ENCODE measurements at regions not wholly inside any gene's neighbourhood (a gene's known extent, or its start where the extent isn't known, plus 50 kb on each side); places are given as distances from the start of the nearest gene placed in this dataset.
"Not testable (repeated sequence)": the region's sequence is repeated elsewhere in the genome, so short reads cannot be mapped to it uniquely, and the experiment has no call there.

DNA sequence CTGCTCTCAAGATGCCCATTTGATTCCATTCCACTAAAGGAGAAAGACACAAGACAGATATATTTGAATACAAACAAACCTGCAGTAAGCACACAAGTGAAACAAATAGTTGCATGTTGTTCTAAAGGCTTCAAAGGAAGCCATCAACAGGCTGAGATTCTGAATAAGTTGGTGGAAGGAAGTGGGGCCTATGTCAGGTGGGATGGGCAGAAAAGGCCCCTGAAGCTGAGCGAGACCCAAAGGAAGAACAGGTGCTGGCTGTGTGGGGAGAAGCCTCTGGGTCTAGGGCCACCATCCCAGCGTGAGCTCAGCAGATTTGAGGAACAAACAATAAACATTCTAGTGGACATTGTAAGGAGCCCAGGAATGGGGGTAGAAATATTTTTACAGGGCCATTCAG, 82.4 kb upstream of the PLAC8 start:
- Histone ChIP-seq H3K36me3 (ENCODE audit: control insufficient read depth in 1 of 2, insufficient read depth in 2 of 2, low read length in 2 of 2) (no peaks in the 10 kb centered on the region), H3K9ac (ENCODE audit: low read depth in 1 of 2, low read length in 2 of 2) (no peak overlapping the region), H3K27me3 (ENCODE audit: control insufficient read depth in 1 of 2, insufficient read depth in 2 of 2, low read length in 2 of 2) (no peaks in the 10 kb centered on the region), H3K27ac (ENCODE audit: low read depth, low read length) (no peak overlapping the region), H3K9me3 (ENCODE audit: control insufficient read depth in 1 of 2, low read length in 2 of 2) (no peaks in the 10 kb centered on the region), H3K4me1 (ENCODE audit: control insufficient read depth in 1 of 2, insufficient read depth in 2 of 2, low read length in 2 of 2) (peaks cover 15 to 16% of the 10 kb centered on the region in 2 donors), H3K4me3 (ENCODE audit: low read depth in 1 of 2, low read length in 2 of 2) (no peak overlapping the region)

DNA sequence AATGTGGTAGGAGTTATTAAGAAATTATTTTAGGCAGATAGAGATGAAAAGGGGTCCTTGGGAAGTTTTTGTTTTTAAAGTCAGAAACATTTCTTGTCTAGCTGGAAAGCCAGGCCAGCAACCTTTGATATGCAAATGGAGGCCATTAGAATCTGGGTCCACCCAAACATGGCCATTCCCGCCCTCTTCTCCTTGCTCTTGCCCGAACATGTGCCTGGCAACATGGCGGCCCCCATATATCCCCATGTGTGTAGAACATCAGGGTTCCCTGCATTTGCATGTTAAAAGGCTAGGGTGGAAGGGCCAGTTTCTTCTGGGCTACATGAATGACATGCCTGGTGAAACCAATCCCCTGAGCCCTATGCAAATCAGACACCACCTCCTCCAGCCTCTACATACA, 80.7 kb upstream of the PLAC8 start:
- peaks cover 15 to 16% of the 10 kb centered on the region in 2 donors for H3K4me1 ChIP-seq (ENCODE audit: control insufficient read depth in 1 of 2, insufficient read depth in 2 of 2, low read length in 2 of 2)
- H3K9ac ChIP-seq (ENCODE audit: low read depth in 1 of 2, low read length in 2 of 2), result no peak overlapping the region
- H3K9me3 ChIP-seq (ENCODE audit: control insufficient read depth in 1 of 2, low read length in 2 of 2), result no peaks in the 10 kb centered on the region
- no peak overlapping the region for H3K4me3 ChIP-seq (ENCODE audit: low read depth in 1 of 2, low read length in 2 of 2)
- H3K27me3 ChIP-seq (ENCODE audit: control insufficient read depth in 1 of 2, insufficient read depth in 2 of 2, low read length in 2 of 2), result no peaks in the 10 kb centered on the region
- no peak overlapping the region for H3K27ac ChIP-seq (ENCODE audit: low read depth, low read length)
- no peaks in the 10 kb centered on the region for H3K36me3 ChIP-seq (ENCODE audit: control insufficient read depth in 1 of 2, insufficient read depth in 2 of 2, low read length in 2 of 2)

DNA sequence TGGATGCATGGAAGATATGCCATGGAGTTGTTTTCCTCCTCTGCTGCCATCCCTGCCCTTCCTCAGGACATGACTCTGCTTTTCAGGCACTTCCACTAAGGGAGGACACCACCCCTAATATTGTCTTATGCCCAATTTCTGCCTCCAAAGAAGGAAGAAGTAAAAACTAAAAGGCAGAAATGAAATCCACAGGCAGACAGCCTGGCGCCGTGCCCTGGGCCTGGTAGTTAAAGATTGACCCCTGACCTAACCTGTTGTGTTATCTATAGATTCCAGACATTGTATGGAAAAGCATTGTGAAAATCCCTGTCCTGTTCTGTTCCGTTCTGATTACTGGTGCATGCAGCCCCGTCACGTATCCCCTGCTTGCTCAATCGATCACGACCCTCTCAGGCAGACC, 80.1 kb upstream of the PLAC8 start:
- H3K27ac ChIP-seq (ENCODE audit: low read depth, low read length), result not testable (repeated sequence)

GRCh38 chr4:83192634-83193033, 78.1 kb upstream of the PLAC8 start:
- no peaks in the 10 kb centered on the region for H3K27me3 ChIP-seq (ENCODE audit: control insufficient read depth in 1 of 2, insufficient read depth in 2 of 2, low read length in 2 of 2)
- no peak overlapping the region for H3K4me3 ChIP-seq (ENCODE audit: low read depth in 1 of 2, low read length in 2 of 2)
- H3K9me3 ChIP-seq (ENCODE audit: control insufficient read depth in 1 of 2, low read length in 2 of 2), result no peaks in the 10 kb centered on the region
- H3K9ac ChIP-seq (ENCODE audit: low read depth in 1 of 2, low read length in 2 of 2), result no peak overlapping the region
- H3K36me3 ChIP-seq (ENCODE audit: control insufficient read depth in 1 of 2, insufficient read depth in 2 of 2, low read length in 2 of 2), result no peaks in the 10 kb centered on the region
- H3K27ac ChIP-seq (ENCODE audit: low read depth, low read length), result no peak overlapping the region
- H3K4me1 ChIP-seq (ENCODE audit: control insufficient read depth in 1 of 2, insufficient read depth in 2 of 2, low read length in 2 of 2), result peaks cover 5 to 12% of the 10 kb centered on the region in 2 donors

More for the DNA sequence above, 80.1 kb upstream of the PLAC8 start:
- H3K4me1 ChIP-seq (ENCODE audit: control insufficient read depth in 1 of 2, insufficient read depth in 2 of 2, low read length in 2 of 2), result peaks cover 15 to 16% of the 10 kb centered on the region in 2 donors
- not testable (repeated sequence) for H3K9ac ChIP-seq (ENCODE audit: low read depth in 1 of 2, low read length in 2 of 2); H3K27me3 ChIP-seq (ENCODE audit: control insufficient read depth in 1 of 2, insufficient read depth in 2 of 2, low read length in 2 of 2); H3K36me3 ChIP-seq (ENCODE audit: control insufficient read depth in 1 of 2, insufficient read depth in 2 of 2, low read length in 2 of 2); H3K4me3 ChIP-seq (ENCODE audit: low read depth in 1 of 2, low read length in 2 of 2); H3K9me3 ChIP-seq (ENCODE audit: control insufficient read depth in 1 of 2, low read length in 2 of 2)

DNA sequence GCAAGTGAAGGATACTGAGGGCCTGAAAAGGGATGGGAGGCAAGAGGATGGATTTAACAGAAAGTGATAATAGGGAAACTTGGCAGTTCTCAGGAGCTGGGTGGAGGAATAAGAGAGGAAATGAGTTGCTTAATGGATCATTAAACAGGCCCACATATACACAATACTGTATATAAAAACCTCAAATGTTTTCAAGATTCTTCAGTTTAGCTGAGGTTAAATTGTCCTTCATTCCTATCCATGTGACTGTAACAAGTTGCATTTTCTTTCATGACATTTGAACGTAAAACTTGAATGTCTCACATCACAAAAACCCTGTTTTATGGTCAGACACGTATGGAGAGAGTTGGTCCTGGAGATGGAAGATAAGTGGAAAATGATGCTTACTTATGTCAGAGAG, 76.5 kb upstream of the PLAC8 start:
- H3K9ac ChIP-seq (ENCODE audit: low read depth in 1 of 2, low read length in 2 of 2), result no peak overlapping the region
- no peak overlapping the region for H3K4me3 ChIP-seq (ENCODE audit: low read depth in 1 of 2, low read length in 2 of 2)
- no peak overlapping the region for H3K27ac ChIP-seq (ENCODE audit: low read depth, low read length)
- no peaks in the 10 kb centered on the region for H3K9me3 ChIP-seq (ENCODE audit: control insufficient read depth in 1 of 2, low read length in 2 of 2)
- H3K4me1 ChIP-seq (ENCODE audit: control insufficient read depth in 1 of 2, insufficient read depth in 2 of 2, low read length in 2 of 2), result peaks cover 0 to 8% of the 10 kb centered on the region in 2 donors
- H3K36me3 ChIP-seq (ENCODE audit: control insufficient read depth in 1 of 2, insufficient read depth in 2 of 2, low read length in 2 of 2), result no peaks in the 10 kb centered on the region
- no peaks in the 10 kb centered on the region for H3K27me3 ChIP-seq (ENCODE audit: control insufficient read depth in 1 of 2, insufficient read depth in 2 of 2, low read length in 2 of 2)

DNA sequence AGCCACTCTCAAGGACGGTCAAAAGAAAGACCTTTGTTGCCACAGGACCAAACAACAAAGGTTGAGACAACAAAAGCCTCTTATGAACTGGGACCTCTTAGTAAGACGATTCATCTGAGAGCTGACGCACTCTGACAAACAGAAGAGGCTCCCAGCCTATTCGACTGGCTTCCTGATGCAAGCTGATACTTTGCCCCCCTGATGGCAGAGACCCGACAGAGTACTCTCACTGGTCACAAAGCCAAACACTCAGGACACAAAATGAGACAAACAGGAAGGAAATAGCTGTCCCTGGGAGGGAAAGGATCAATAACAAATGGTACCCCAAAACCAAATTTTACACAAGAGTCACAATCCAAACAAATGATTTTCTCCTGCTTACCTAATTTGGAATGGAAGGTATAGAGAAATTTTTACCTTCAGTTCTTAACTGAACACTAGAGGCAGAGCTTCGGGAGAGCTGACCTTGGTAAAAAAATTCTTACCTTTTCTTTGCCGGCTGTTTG, 75.2 kb upstream of the PLAC8 start:
- H3K4me1 ChIP-seq (ENCODE audit: control insufficient read depth in 1 of 2, insufficient read depth in 2 of 2, low read length in 2 of 2), result peaks cover 0 to 8% of the 10 kb centered on the region in 2 donors
- no peaks in the 10 kb centered on the region for H3K27me3 ChIP-seq (ENCODE audit: control insufficient read depth in 1 of 2, insufficient read depth in 2 of 2, low read length in 2 of 2)
- H3K36me3 ChIP-seq (ENCODE audit: control insufficient read depth in 1 of 2, insufficient read depth in 2 of 2, low read length in 2 of 2), result no peaks in the 10 kb centered on the region
- no peaks in the 10 kb centered on the region for H3K9me3 ChIP-seq (ENCODE audit: control insufficient read depth in 1 of 2, low read length in 2 of 2)
- H3K9ac ChIP-seq (ENCODE audit: low read depth in 1 of 2, low read length in 2 of 2), result no peak overlapping the region
- no peak overlapping the region for H3K27ac ChIP-seq (ENCODE audit: low read depth, low read length)
- no peak overlapping the region for H3K4me3 ChIP-seq (ENCODE audit: low read depth in 1 of 2, low read length in 2 of 2)

GRCh38 chr4:83180431-83180968, 66.0 kb upstream of the PLAC8 start:
- Histone ChIP-seq H3K27me3 (ENCODE audit: control insufficient read depth in 1 of 2, insufficient read depth in 2 of 2, low read length in 2 of 2) (no peaks in the 10 kb centered on the region), H3K4me1 (ENCODE audit: control insufficient read depth in 1 of 2, insufficient read depth in 2 of 2, low read length in 2 of 2) (no peaks in the 10 kb centered on the region), H3K4me3 (ENCODE audit: low read depth in 1 of 2, low read length in 2 of 2) (no peak overlapping the region), H3K27ac (ENCODE audit: low read depth, low read length) (no peak overlapping the region), H3K9ac (ENCODE audit: low read depth in 1 of 2, low read length in 2 of 2) (no peak overlapping the region), H3K36me3 (ENCODE audit: control insufficient read depth in 1 of 2, insufficient read depth in 2 of 2, low read length in 2 of 2) (no peaks in the 10 kb centered on the region), H3K9me3 (ENCODE audit: control insufficient read depth in 1 of 2, low read length in 2 of 2) (no peaks in the 10 kb centered on the region)

DNA sequence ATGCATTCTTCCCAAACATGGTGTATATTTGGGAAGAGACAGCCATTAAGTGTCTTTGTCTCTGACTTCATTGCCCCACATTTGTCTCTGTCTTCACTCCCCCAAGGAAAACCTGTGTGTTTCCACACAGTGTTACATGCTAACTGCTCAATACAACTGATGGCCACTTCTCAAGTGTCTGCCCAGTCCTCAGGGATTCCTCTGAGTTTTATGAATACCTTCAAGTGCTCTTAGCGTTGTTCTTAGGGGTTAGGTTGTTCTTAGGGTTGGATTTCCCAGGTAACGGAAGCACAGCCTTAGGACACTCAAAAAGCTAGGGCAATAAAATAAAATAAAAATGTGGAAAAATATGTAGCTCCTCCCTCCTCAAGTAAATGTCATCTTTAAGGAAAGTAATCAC, 64.7 kb upstream of the PLAC8 start:
- H3K27me3 ChIP-seq (ENCODE audit: control insufficient read depth in 1 of 2, insufficient read depth in 2 of 2, low read length in 2 of 2), result no peaks in the 10 kb centered on the region
- no peak overlapping the region for H3K27ac ChIP-seq (ENCODE audit: low read depth, low read length)

DNA sequence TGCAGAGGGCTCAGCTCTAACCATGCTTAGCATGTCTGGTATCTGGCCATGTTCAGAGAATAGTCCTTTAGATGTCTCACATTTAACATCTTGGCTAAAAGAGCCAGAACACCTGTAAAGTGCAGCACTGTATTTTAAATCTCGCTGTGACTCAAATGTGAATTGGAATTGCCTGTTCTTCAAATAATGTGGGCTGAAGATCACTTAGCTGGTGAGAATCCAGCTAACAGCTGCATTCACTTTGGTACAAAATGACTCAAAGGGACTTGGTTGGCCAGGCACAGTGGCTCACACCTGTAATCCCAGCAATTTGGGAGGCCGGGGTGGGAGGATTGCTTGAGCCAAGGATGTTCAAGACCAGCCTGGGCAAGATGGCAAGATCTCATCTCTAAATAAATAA, 63.5 kb upstream of the PLAC8 start:
- Histone ChIP-seq H3K4me1 (ENCODE audit: control insufficient read depth in 1 of 2, insufficient read depth in 2 of 2, low read length in 2 of 2) (no peaks in the 10 kb centered on the region), H3K36me3 (ENCODE audit: control insufficient read depth in 1 of 2, insufficient read depth in 2 of 2, low read length in 2 of 2) (no peaks in the 10 kb centered on the region), H3K27ac (ENCODE audit: low read depth, low read length) (no peak overlapping the region), H3K9me3 (ENCODE audit: control insufficient read depth in 1 of 2, low read length in 2 of 2) (no peaks in the 10 kb centered on the region), H3K9ac (ENCODE audit: low read depth in 1 of 2, low read length in 2 of 2) (no peak overlapping the region), H3K4me3 (ENCODE audit: low read depth in 1 of 2, low read length in 2 of 2) (no peak overlapping the region), H3K27me3 (ENCODE audit: control insufficient read depth in 1 of 2, insufficient read depth in 2 of 2, low read length in 2 of 2) (no peaks in the 10 kb centered on the region)

More for the DNA sequence above, 64.7 kb upstream of the PLAC8 start:
- no peak overlapping the region for H3K4me3 ChIP-seq (ENCODE audit: low read depth in 1 of 2, low read length in 2 of 2)
- no peaks in the 10 kb centered on the region for H3K36me3 ChIP-seq (ENCODE audit: control insufficient read depth in 1 of 2, insufficient read depth in 2 of 2, low read length in 2 of 2)
- no peak overlapping the region for H3K9ac ChIP-seq (ENCODE audit: low read depth in 1 of 2, low read length in 2 of 2)
- no peaks in the 10 kb centered on the region for H3K9me3 ChIP-seq (ENCODE audit: control insufficient read depth in 1 of 2, low read length in 2 of 2)
- no peaks in the 10 kb centered on the region for H3K4me1 ChIP-seq (ENCODE audit: control insufficient read depth in 1 of 2, insufficient read depth in 2 of 2, low read length in 2 of 2)

GRCh38 chr4:83177182-83177581, 62.7 kb upstream of the PLAC8 start:
- H3K4me1 ChIP-seq (ENCODE audit: control insufficient read depth in 1 of 2, insufficient read depth in 2 of 2, low read length in 2 of 2), result no peaks in the 10 kb centered on the region
- no peaks in the 10 kb centered on the region for H3K9me3 ChIP-seq (ENCODE audit: control insufficient read depth in 1 of 2, low read length in 2 of 2)
- H3K9ac ChIP-seq (ENCODE audit: low read depth in 1 of 2, low read length in 2 of 2), result no peak overlapping the region
- no peaks in the 10 kb centered on the region for H3K36me3 ChIP-seq (ENCODE audit: control insufficient read depth in 1 of 2, insufficient read depth in 2 of 2, low read length in 2 of 2)
- H3K4me3 ChIP-seq (ENCODE audit: low read depth in 1 of 2, low read length in 2 of 2), result no peak overlapping the region
- no peaks in the 10 kb centered on the region for H3K27me3 ChIP-seq (ENCODE audit: control insufficient read depth in 1 of 2, insufficient read depth in 2 of 2, low read length in 2 of 2)
- no peak overlapping the region for H3K27ac ChIP-seq (ENCODE audit: low read depth, low read length)

All from duodenal mucosa (tissue), 2 donors.